CD8-positive, alpha-beta memory T cell (primary cell): ENCODE measurements at regions not wholly inside any gene's neighbourhood (a gene's known extent, or its start where the extent isn't known, plus 50 kb on each side); places are given as distances from the start of the nearest gene placed in this dataset.
"Not testable (repeated sequence)": the region's sequence is repeated elsewhere in the genome, so short reads cannot be mapped to it uniquely, and the experiment has no call there.

Source experiments
- CTCF ChIA-PET: fragments of 350-600 bp; sonication (Branson Sonifier 250); formaldehyde crosslinking; loops from one replicate; lab custom pipeline; 2021; ENCODE audit warnings: antibody characterized with exemption; lab: Charles Lee
- POLR2A ChIA-PET: fragments of 350-600 bp; sonication (Branson Sonifier 250); formaldehyde crosslinking; loops from one replicate; lab custom pipeline; 2021; ENCODE audit warnings: antibody characterized with exemption; lab: Charles Lee
- DNase-seq, 5 donors: peaks; one replicate each; pipeline versions ENCODE4 v3.0.0 to v3.0.0-alpha.2; 2020 to 2022; ENCODE audit warnings: mixed read lengths in 1 of 5
- H3K27ac ChIP-seq: one replicate; pipeline ENCODE4 v1.7.0; 2013; ENCODE audit warnings: low read depth, mild to moderate bottlenecking, low read length, moderate library complexity
- H3K27me3 ChIP-seq: 2 replicates; pipeline ENCODE4 v1.7.0; 2013; ENCODE audit warnings: low read length, mild to moderate bottlenecking; ENCODE audit not compliant: insufficient read depth, poor library complexity, severe bottlenecking
- H3K36me3 ChIP-seq: 2 replicates; pipeline ENCODE4 v1.7.0; 2013; ENCODE audit warnings: mild to moderate bottlenecking, low read length, moderate library complexity; ENCODE audit not compliant: insufficient read depth
- H3K4me1 ChIP-seq: 2 replicates; pipeline ENCODE4 v1.7.0; 2013; ENCODE audit warnings: mild to moderate bottlenecking, low read length, moderate library complexity; ENCODE audit not compliant: insufficient read depth
- H3K4me3 ChIP-seq: 2 replicates; pipeline ENCODE4 v1.7.0; 2013; ENCODE audit warnings: mild to moderate bottlenecking, low read length
- H3K9me3 ChIP-seq: 2 replicates; pipeline ENCODE4 v1.7.0; 2013; ENCODE audit warnings: mild to moderate bottlenecking, low read length
- H3K27ac Mint-ChIP-seq, 8 donors: one replicate each; pipeline ENCODE4 v1.8.0; 2020 to 2021; ENCODE audit warnings: mixed read lengths in 8 of 8, mild to moderate bottlenecking in 6 of 8, inconsistent platforms in 3 of 8, moderate library complexity in 3 of 8
- H3K27me3 Mint-ChIP-seq, 2 donors: one replicate each; pipeline ENCODE4 v1.8.0; 2020 to 2021; ENCODE audit warnings: mixed read lengths in 2 of 2, mild to moderate bottlenecking in 1 of 2, moderate library complexity in 1 of 2
- H3K36me3 Mint-ChIP-seq, 3 donors: one replicate each; pipeline ENCODE4 v1.8.0; 2020 to 2021; ENCODE audit warnings: mixed read lengths in 3 of 3, inconsistent platforms in 1 of 3, mild to moderate bottlenecking in 1 of 3
- H3K4me1 Mint-ChIP-seq, 3 donors: one replicate each; pipeline ENCODE4 v1.8.0; 2020 to 2021; ENCODE audit warnings: mixed read lengths in 3 of 3, inconsistent platforms in 1 of 3, mild to moderate bottlenecking in 1 of 3
- H3K4me3 Mint-ChIP-seq, 7 donors: one replicate each; pipeline ENCODE4 v1.8.0; 2020 to 2021; ENCODE audit warnings: mixed read lengths in 7 of 7, mild to moderate bottlenecking in 6 of 7, moderate library complexity in 4 of 7, inconsistent platforms in 2 of 7
- H3K9me3 Mint-ChIP-seq, 5 donors: one replicate each; pipeline ENCODE4 v1.8.0; 2020 to 2022; ENCODE audit warnings: mixed read lengths in 5 of 5, mild to moderate bottlenecking in 3 of 5, moderate library complexity in 2 of 5, inconsistent platforms in 1 of 5

- no peaks in the 10 kb centered on the region for H3K4me1 Mint-ChIP-seq
- no peak for DNase-seq
- Histone ChIP-seq H3K27ac (no peak overlapping the region), H3K36me3 (no peaks in the 10 kb centered on the region), H3K4me3 (no peak overlapping the region), H3K27me3 (no peaks in the 10 kb centered on the region), H3K9me3 (no peaks in the 10 kb centered on the region), H3K4me1 (no peaks in the 10 kb centered on the region)
- ChIA-PET CTCF (no interaction called here), POLR2A (no interaction called here)
- no peak overlapping the region for H3K4me3 Mint-ChIP-seq
- H3K36me3 Mint-ChIP-seq = no peaks in the 10 kb centered on the region
- peaks cover 0 to 21% (median 1%) of the 10 kb centered on the region in 5 donors for H3K9me3 Mint-ChIP-seq
- no peaks in the 10 kb centered on the region for H3K27me3 Mint-ChIP-seq
- no peak overlapping the region for H3K27ac Mint-ChIP-seq
Observed at GRCh38 chr13:70784207-70784989, 676.1 kb upstream of the KLHL1 start.

DNA sequence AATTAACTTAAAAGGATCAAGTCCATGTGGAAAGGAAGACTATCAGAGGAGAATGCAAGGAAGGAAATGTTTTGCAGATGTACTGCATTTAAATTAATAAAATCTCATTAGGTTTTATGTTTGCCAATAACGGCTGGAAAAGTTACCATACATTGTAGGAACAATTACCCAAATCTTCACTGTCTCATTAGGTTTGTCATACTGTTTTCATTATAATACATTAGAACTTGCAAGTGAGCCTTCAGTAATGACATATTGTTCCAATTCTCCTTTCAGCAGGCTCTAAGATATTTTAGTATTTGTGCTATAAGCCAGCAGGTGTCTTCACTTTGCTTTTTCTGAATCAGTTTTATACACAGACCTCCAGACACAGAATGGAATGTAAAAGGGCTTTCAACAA, 661.6 kb upstream of the KLHL1 start:
- no peaks in the 10 kb centered on the region for H3K27me3 ChIP-seq
- no peak overlapping the region for H3K27ac Mint-ChIP-seq
- no peaks in the 10 kb centered on the region for H3K36me3 ChIP-seq
- H3K27ac ChIP-seq = no peak overlapping the region
- H3K4me1 Mint-ChIP-seq = no peaks in the 10 kb centered on the region
- CTCF ChIA-PET = no interaction called here
- no peaks in the 10 kb centered on the region for H3K27me3 Mint-ChIP-seq
- H3K36me3 Mint-ChIP-seq = no peaks in the 10 kb centered on the region
- no peak overlapping the region for H3K4me3 ChIP-seq
- peaks cover 0 to 23% (median 5%) of the 10 kb centered on the region in 5 donors for H3K9me3 Mint-ChIP-seq
- no peaks in the 10 kb centered on the region for H3K9me3 ChIP-seq
- no peaks in the 10 kb centered on the region for H3K4me1 ChIP-seq
- no peak for DNase-seq
- H3K4me3 Mint-ChIP-seq = no peak overlapping the region
- POLR2A ChIA-PET = no interaction called here

DNA sequence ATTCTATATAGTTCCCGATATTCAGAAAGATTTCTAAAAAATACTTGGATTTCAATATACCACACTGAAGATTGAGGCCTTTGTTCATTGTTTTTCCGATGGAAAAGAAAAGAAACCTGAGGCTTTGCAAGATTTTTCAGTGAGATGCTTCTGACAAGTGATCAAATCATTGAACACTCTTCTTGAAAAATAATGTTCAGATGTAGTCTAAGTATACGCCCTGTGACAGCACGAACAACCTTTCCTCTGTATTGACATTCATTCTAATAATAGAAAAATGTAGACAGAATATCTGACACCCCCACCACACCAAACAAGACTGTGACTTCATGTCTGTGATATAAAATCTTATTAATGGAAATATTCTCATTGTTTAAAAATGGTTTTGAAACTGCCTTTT, 650.7 kb upstream of the KLHL1 start:
- H3K4me3 Mint-ChIP-seq = no peak overlapping the region
- H3K27me3 Mint-ChIP-seq = no peaks in the 10 kb centered on the region

GRCh38 chr13:70756088-70756487, 647.8 kb upstream of the KLHL1 start:
- H3K27me3 Mint-ChIP-seq = no peaks in the 10 kb centered on the region
- no peak overlapping the region for H3K4me3 Mint-ChIP-seq
- no peaks in the 10 kb centered on the region for H3K36me3 Mint-ChIP-seq
- no peaks in the 10 kb centered on the region for H3K4me1 ChIP-seq
- H3K27me3 ChIP-seq = no peaks in the 10 kb centered on the region
- no peaks in the 10 kb centered on the region for H3K36me3 ChIP-seq
- no peaks in the 10 kb centered on the region for H3K4me1 Mint-ChIP-seq
- no peak overlapping the region for H3K4me3 ChIP-seq
- peaks cover 2 to 24% (median 8%) of the 10 kb centered on the region in 5 donors for H3K9me3 Mint-ChIP-seq
- ChIA-PET CTCF (no interaction called here), POLR2A (no interaction called here)
- H3K9me3 ChIP-seq = no peaks in the 10 kb centered on the region
- no peak overlapping the region for H3K27ac ChIP-seq
- no peak for DNase-seq
- no peak overlapping the region for H3K27ac Mint-ChIP-seq

More for the DNA sequence above, 650.7 kb upstream of the KLHL1 start:
- no peak overlapping the region for H3K4me3 ChIP-seq
- no peaks in the 10 kb centered on the region for H3K36me3 ChIP-seq
- Mint-ChIP-seq H3K27ac (no peak overlapping the region), H3K9me3 (peaks cover 2 to 33% (median 13%) of the 10 kb centered on the region in 5 donors), H3K4me1 (no peaks in the 10 kb centered on the region), H3K36me3 (no peaks in the 10 kb centered on the region)
- no peak for DNase-seq
- no peaks in the 10 kb centered on the region for H3K27me3 ChIP-seq
- POLR2A ChIA-PET = no interaction called here
- no peaks in the 10 kb centered on the region for H3K9me3 ChIP-seq
- H3K4me1 ChIP-seq = no peaks in the 10 kb centered on the region
- CTCF ChIA-PET = no interaction called here
- H3K27ac ChIP-seq = no peak overlapping the region

DNA sequence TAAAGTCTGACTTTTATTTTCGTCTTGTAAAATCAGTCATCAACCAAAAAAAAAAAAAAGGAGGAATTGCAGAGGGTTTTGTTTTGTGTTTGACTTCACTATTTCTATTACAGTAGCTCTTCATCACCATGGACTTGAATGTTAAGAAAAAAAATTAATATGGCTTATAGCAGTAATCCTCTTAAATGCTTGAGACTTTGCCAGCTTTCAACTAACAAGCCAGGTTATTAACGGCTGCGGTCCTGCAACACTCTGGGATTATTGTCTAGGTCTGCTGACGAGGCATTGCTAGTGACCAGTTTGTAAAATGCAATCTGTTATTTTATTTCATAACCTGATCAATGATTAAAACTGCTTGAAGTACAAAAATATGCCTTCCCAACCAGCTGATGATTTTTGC, 647.2 kb upstream of the KLHL1 start:
- Mint-ChIP-seq H3K27me3 (no peaks in the 10 kb centered on the region), H3K4me3 (no peak overlapping the region), H3K27ac (no peak overlapping the region), H3K9me3 (peaks cover 2 to 26% (median 8%) of the 10 kb centered on the region in 5 donors), H3K4me1 (no peaks in the 10 kb centered on the region), H3K36me3 (no peaks in the 10 kb centered on the region)
- DNase-seq = no peak
- CTCF ChIA-PET = no interaction called here
- no peak overlapping the region for H3K27ac ChIP-seq
- H3K4me3 ChIP-seq = no peak overlapping the region
- H3K36me3 ChIP-seq = no peaks in the 10 kb centered on the region
- no peaks in the 10 kb centered on the region for H3K9me3 ChIP-seq
- POLR2A ChIA-PET = no interaction called here
- no peaks in the 10 kb centered on the region for H3K27me3 ChIP-seq
- no peaks in the 10 kb centered on the region for H3K4me1 ChIP-seq

- Mint-ChIP-seq H3K27me3 (no peaks in the 10 kb centered on the region), H3K4me3 (no peak overlapping the region), H3K9me3 (peaks cover 0 to 29% (median 3%) of the 10 kb centered on the region in 5 donors), H3K4me1 (no peaks in the 10 kb centered on the region), H3K27ac (no peak overlapping the region), H3K36me3 (peaks cover 0 to 2% (median 0%) of the 10 kb centered on the region in 3 donors)
- Histone ChIP-seq H3K27ac (no peak overlapping the region), H3K27me3 (no peaks in the 10 kb centered on the region), H3K36me3 (no peaks in the 10 kb centered on the region), H3K4me3 (no peak overlapping the region), H3K4me1 (no peaks in the 10 kb centered on the region), H3K9me3 (no peaks in the 10 kb centered on the region)
- no peak for DNase-seq
- ChIA-PET POLR2A (no interaction called here), CTCF (no interaction called here)
Observed at GRCh38 chr13:70747262-70747661, 639.0 kb upstream of the KLHL1 start.

- H3K27me3 ChIP-seq, CTCF ChIA-PET, H3K4me3 Mint-ChIP-seq, H3K36me3 ChIP-seq, H3K4me1 Mint-ChIP-seq, H3K4me3 ChIP-seq, H3K36me3 Mint-ChIP-seq, H3K27me3 Mint-ChIP-seq, DNase-seq, H3K27ac ChIP-seq, H3K4me1 ChIP-seq, POLR2A ChIA-PET, H3K9me3 ChIP-seq, H3K27ac Mint-ChIP-seq: not testable (repeated sequence)
- peaks cover 0 to 27% (median 3%) of the 10 kb centered on the region in 5 donors for H3K9me3 Mint-ChIP-seq
Observed at GRCh38 chr13:70746469-70746868, 638.2 kb upstream of the KLHL1 start.

DNA sequence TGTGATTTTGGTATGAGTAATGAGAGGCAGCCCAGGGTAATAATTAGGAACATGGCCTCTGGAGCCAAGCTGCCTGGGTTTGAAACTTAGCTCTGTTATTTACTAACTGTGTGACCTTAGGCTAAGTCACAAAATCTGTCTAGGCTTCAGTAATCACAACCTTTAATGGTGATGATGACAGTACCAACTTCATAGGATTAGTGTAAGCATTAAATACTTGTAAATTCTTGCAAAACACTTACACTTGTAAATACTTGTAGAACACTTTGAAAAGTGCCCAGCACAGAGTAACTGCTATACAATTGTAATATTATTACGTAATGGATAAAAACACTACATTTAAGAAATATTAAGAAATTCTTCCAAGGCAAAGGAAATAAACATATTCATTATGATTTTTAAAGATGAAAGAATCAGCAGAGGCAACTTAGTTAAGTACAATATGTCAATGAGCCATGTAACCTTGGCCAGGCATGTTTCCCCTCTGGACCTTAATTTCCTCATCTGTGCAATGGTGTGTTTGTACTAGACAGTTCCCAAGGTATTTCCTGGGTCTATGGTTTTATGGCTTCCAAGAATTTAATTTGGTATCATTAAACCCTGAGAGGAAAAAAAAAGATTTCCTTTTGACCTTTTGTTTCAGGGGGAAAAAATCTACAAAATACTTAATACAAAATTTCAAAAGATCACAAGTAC, 628.5 kb upstream of the KLHL1 start:
- no peaks in the 10 kb centered on the region for H3K36me3 ChIP-seq
- no peaks in the 10 kb centered on the region for H3K9me3 ChIP-seq
- H3K27ac ChIP-seq = no peak overlapping the region
- Mint-ChIP-seq H3K4me3 (no peak overlapping the region), H3K9me3 (peaks cover 0 to 9% (median 4%) of the 10 kb centered on the region in 5 donors), H3K4me1 (no peaks in the 10 kb centered on the region), H3K36me3 (peaks cover 0 to 3% (median 0%) of the 10 kb centered on the region in 3 donors), H3K27ac (no peak overlapping the region), H3K27me3 (no peaks in the 10 kb centered on the region)
- no peaks in the 10 kb centered on the region for H3K4me1 ChIP-seq
- no peaks in the 10 kb centered on the region for H3K27me3 ChIP-seq
- no peak overlapping the region for H3K4me3 ChIP-seq
- POLR2A ChIA-PET = no interaction called here
- no peak for DNase-seq
- CTCF ChIA-PET = no interaction called here
